ENCODE measurements at regions not wholly inside any gene's neighbourhood (a gene's known extent, or its start where the extent isn't known, plus 50 kb on each side); places are given as distances from the start of the nearest gene placed in this dataset.
"Not testable (repeated sequence)": the region's sequence is repeated elsewhere in the genome, so short reads cannot be mapped to it uniquely, and the experiment has no call there.

DNA sequence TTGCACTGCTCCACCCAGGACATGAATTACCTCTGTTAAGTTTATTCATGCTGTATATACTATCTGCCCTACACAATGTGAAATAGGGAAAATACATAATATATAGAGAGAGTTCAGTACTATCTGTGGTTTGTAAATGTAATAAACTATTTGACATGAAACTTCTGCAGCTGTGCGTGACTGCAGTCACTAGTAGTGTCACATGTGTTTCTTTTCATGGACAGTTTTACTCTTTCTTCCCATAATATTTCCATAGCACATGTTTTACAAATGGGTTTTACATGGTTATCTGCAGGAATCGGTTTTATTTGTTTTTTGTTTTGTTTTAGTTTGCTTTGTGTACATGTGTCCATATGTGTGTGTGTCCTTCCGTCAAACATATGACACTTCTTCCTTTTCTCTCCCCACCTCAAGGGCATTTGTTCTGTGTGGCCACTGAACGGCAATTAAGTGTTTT lies 1644.1 kb upstream of the FLRT2 start:
- 69% methylated on average over 4 of the region's 4 CpGs for WGBS (ENCODE audit: low lambda C conversion rate, missing lambda C conversion rate)
- Histone ChIP-seq H3K4me3 (no peak overlapping the region), H3K4me1 (ENCODE audit: insufficient read depth) (no peaks in the 10 kb centered on the region), H3K79me2 (no peaks in the 10 kb centered on the region), H3K4me2 (no peak overlapping the region), H4K20me1 (ENCODE audit: insufficient read depth, poor library complexity, severe bottlenecking) (no peaks in the 10 kb centered on the region), H3K27ac (no peak overlapping the region), H3K36me3 (replicated peaks; ENCODE audit: insufficient read depth, low read depth) (no peaks in the 10 kb centered on the region), H3K9me3 (ENCODE audit: low read depth) (no peaks in the 10 kb centered on the region), H2AFZ (no peak overlapping the region), H3K9me2 (replicated peaks; ENCODE audit: insufficient read depth) (no peaks in the 10 kb centered on the region), H3K27me3 (no peaks in the 10 kb centered on the region)
- no peak for DNase-seq (ENCODE audit: low spot score)
- TF ChIP-seq EZH2phosphoT487 (IDR thresholded peaks at IDR 0.05; ENCODE audit: low read depth, severe bottlenecking, unreplicated experiment) (no peak), EZH2 (IDR thresholded peaks at IDR 0.05; ENCODE audit: borderline replicate concordance) (no peak)
- TF ChIP-seq, protein P1, sequence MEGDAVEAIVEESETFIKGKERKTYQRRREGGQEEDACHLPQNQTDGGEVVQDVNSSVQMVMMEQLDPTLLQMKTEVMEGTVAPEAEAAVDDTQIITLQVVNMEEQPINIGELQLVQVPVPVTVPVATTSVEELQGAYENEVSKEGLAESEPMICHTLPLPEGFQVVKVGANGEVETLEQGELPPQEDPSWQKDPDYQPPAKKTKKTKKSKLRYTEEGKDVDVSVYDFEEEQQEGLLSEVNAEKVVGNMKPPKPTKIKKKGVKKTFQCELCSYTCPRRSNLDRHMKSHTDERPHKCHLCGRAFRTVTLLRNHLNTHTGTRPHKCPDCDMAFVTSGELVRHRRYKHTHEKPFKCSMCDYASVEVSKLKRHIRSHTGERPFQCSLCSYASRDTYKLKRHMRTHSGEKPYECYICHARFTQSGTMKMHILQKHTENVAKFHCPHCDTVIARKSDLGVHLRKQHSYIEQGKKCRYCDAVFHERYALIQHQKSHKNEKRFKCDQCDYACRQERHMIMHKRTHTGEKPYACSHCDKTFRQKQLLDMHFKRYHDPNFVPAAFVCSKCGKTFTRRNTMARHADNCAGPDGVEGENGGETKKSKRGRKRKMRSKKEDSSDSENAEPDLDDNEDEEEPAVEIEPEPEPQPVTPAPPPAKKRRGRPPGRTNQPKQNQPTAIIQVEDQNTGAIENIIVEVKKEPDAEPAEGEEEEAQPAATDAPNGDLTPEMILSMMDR (IDR thresholded peaks at IDR 0.05; ENCODE audit: poor library complexity): no peak

DNA sequence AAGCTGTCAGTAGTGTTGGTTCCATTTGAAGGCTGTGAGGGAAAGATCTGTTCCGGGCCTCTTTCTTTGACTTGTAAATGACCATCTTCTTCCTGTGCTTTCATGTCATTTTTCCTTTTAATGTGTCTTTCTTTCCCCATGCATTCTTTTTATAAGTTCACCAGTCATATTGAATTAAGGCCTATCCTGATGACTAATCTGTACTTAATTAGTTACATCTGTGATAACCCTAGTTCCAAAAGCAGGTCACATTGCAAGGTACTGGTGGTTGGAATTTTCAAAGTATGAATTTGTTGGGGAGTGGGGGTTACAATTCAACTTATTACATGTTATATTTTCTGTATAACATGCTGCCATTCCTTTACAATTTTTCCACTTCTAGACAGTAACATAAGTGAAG lies 1642.1 kb upstream of the FLRT2 start:
- Histone ChIP-seq H2AFZ (no peak overlapping the region), H3K27me3 (no peaks in the 10 kb centered on the region), H3K4me2 (no peak overlapping the region), H3K27ac (no peak overlapping the region), H3K4me3 (no peak overlapping the region), H3K79me2 (no peaks in the 10 kb centered on the region), H3K9me2 (replicated peaks; ENCODE audit: insufficient read depth) (no peaks in the 10 kb centered on the region), H3K4me1 (ENCODE audit: insufficient read depth) (no peaks in the 10 kb centered on the region), H3K36me3 (replicated peaks; ENCODE audit: insufficient read depth, low read depth) (no peaks in the 10 kb centered on the region), H4K20me1 (ENCODE audit: insufficient read depth, poor library complexity, severe bottlenecking) (no peaks in the 10 kb centered on the region), H3K9me3 (ENCODE audit: low read depth) (no peaks in the 10 kb centered on the region)
- DNase-seq (ENCODE audit: low spot score): no peak
- WGBS (ENCODE audit: low lambda C conversion rate, missing lambda C conversion rate): 59% methylated on average over 1 of the region's 1 CpG
- TF ChIP-seq EZH2phosphoT487 (IDR thresholded peaks at IDR 0.05; ENCODE audit: low read depth, severe bottlenecking, unreplicated experiment) (no peak), EZH2 (IDR thresholded peaks at IDR 0.05; ENCODE audit: borderline replicate concordance) (no peak)
- TF ChIP-seq, protein P1 (IDR thresholded peaks at IDR 0.05; ENCODE audit: poor library complexity): no peak

DNA sequence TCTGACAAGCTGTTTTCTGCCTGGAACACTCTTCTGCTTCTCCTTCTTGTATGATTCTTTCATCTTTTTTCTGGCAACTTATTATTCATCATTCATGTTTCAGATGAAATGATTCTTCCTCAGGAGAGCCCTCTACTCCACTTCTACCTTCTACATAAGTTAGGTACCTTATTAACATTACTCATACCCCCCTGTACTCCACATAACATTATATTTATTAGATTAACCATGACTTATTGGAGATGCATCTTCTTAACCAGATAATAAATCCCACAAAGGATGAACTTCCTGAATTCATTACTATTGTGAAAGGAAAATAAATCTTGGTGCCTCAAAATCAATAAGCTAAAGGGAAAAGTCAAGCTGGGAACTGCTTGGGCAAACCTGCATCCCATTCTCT lies 1636.5 kb upstream of the FLRT2 start:
- Histone ChIP-seq H3K4me3 (no peak overlapping the region), H3K4me1 (ENCODE audit: insufficient read depth) (no peaks in the 10 kb centered on the region), H3K9me2 (replicated peaks; ENCODE audit: insufficient read depth) (no peaks in the 10 kb centered on the region), H2AFZ (no peak overlapping the region), H3K4me2 (no peak overlapping the region), H3K27ac (no peak overlapping the region), H4K20me1 (ENCODE audit: insufficient read depth, poor library complexity, severe bottlenecking) (no peaks in the 10 kb centered on the region), H3K79me2 (no peaks in the 10 kb centered on the region), H3K27me3 (no peaks in the 10 kb centered on the region), H3K36me3 (replicated peaks; ENCODE audit: insufficient read depth, low read depth) (no peaks in the 10 kb centered on the region), H3K9me3 (ENCODE audit: low read depth) (no peaks in the 10 kb centered on the region)
- DNase-seq (ENCODE audit: low spot score): no peak
- TF ChIP-seq, protein P1 (IDR thresholded peaks at IDR 0.05; ENCODE audit: poor library complexity): no peak
- no peak for TF ChIP-seq EZH2 (IDR thresholded peaks at IDR 0.05; ENCODE audit: borderline replicate concordance)
- no peak for TF ChIP-seq EZH2phosphoT487 (IDR thresholded peaks at IDR 0.05; ENCODE audit: low read depth, severe bottlenecking, unreplicated experiment)

DNA sequence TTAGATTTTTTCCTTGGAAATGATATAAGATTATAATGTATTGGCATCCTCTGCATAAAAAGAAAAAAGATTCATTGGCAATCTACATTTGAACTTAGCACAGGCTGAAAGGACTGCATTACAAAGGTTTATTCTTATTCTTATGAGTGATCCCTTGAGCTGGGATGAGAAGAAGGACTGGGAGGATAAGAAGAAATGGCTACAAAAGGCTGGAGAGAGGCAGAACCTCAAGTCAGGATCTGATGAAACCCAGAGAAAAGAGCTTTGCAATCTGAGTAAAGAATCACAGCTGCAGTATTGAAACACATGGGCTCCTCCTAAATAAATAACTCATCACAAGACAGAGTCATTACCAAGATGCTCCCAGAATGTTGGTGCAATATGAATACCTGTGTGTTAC lies 1635.4 kb upstream of the FLRT2 start:
- no peaks in the 10 kb centered on the region for H4K20me1 ChIP-seq (ENCODE audit: insufficient read depth, poor library complexity, severe bottlenecking)
- H3K4me1 ChIP-seq (ENCODE audit: insufficient read depth): no peaks in the 10 kb centered on the region
- no peaks in the 10 kb centered on the region for H3K27me3 ChIP-seq
- H3K9me3 ChIP-seq (ENCODE audit: low read depth): no peaks in the 10 kb centered on the region
- H3K79me2 ChIP-seq: no peaks in the 10 kb centered on the region
- no peaks in the 10 kb centered on the region for H3K9me2 ChIP-seq (replicated peaks; ENCODE audit: insufficient read depth)
- H2AFZ ChIP-seq: no peak overlapping the region
- H3K4me2 ChIP-seq: no peak overlapping the region
- no peak overlapping the region for H3K27ac ChIP-seq
- H3K36me3 ChIP-seq (replicated peaks; ENCODE audit: insufficient read depth, low read depth): no peaks in the 10 kb centered on the region
- no peak overlapping the region for H3K4me3 ChIP-seq
- TF ChIP-seq, protein P1 (IDR thresholded peaks at IDR 0.05; ENCODE audit: poor library complexity): no peak
- TF ChIP-seq EZH2phosphoT487 (IDR thresholded peaks at IDR 0.05; ENCODE audit: low read depth, severe bottlenecking, unreplicated experiment): no peak
- no peak for TF ChIP-seq EZH2 (IDR thresholded peaks at IDR 0.05; ENCODE audit: borderline replicate concordance)
- DNase-seq (ENCODE audit: low spot score): no peak

DNA sequence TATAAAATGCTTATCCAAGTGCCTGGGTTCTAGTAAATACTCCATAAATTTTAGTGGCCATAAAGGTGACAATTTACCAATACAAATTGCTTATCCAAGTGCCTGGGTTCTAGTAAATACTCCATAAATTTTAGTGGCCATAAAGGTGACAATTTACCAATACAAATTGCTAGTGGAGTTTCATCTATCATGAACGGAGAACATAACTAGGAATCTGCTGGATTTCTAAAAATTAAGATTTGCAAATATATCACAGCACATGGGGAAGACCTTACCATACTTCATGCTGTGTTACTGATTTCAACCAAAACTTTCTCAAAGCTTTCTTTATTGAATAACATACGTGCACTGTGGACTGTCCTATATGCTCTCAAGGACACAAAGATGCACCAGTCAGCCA lies 1631.4 kb upstream of the FLRT2 start:
- not testable (repeated sequence) for H3K4me2 ChIP-seq; H2AFZ ChIP-seq; H3K9me2 ChIP-seq (replicated peaks; ENCODE audit: insufficient read depth); H3K79me2 ChIP-seq; H3K36me3 ChIP-seq (replicated peaks; ENCODE audit: insufficient read depth, low read depth); H3K4me3 ChIP-seq; H3K9me3 ChIP-seq (ENCODE audit: low read depth); H3K4me1 ChIP-seq (ENCODE audit: insufficient read depth); H3K27me3 ChIP-seq; H3K27ac ChIP-seq; H4K20me1 ChIP-seq (ENCODE audit: insufficient read depth, poor library complexity, severe bottlenecking); DNase-seq (ENCODE audit: low spot score)
- 81% methylated on average over 2 of the region's 2 CpGs for WGBS (ENCODE audit: low lambda C conversion rate, missing lambda C conversion rate)
